ENCODE measurements at regions not wholly inside any gene's neighbourhood (a gene's known extent, or its start where the extent isn't known, plus 50 kb on each side); places are given as distances from the start of the nearest gene placed in this dataset.
"Not testable (repeated sequence)": the region's sequence is repeated elsewhere in the genome, so short reads cannot be mapped to it uniquely, and the experiment has no call there.

DNA sequence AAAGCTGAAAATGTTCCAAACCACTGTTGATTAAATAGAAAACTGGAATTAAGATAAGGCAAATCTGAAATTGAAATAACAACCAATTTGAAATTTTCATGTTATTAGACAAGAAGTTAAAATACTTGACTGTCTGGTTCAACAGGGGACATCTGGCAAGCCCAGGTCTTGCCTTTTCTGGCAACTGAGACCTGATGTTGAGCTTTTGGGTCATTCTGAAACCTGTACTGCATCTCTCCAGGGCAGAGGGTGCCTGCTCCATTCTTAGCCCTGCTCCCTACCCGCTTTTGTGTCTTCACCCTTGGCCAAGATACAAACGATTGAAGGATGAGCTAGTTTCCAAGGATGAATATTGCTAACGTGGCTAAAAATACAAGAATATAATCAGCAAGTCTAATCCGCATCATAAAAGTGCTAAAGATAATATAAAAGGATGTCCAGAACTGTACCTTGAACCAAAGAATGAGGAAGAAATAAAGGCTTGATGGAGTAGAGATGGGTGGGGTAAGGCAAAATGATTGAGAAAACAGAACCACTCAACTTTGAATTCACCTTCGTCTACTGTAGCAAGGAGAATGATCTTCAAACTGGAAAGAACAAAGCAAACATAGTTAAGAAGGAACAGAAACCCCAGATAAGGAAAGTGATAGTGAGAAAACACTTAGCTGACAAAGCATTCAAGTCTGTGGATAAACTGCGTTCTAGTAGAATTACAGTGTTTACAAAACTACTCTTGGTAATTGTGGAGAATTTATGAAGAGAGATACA is 109.8 kb upstream of the MAN1A1 start:
- no peak for DNase-seq

DNA sequence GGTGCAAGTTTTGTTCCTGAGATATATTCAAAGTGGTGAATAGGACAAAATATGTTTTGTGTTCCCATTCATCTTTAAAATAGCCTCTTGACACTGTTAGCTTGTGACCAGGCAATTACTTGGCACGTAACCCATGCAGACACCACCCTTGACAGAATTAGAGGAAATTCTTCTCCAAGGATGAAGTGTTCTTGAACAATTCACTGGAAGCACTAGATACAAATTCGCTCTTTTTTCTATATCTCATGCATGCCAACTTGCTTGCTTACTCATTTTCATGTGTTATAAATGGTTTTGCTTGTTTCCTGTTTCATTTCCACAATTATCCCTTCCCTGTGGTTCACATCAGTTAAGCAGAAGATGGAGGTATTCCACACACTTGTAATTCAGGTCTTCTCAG is 105.2 kb upstream of the MAN1A1 start:
- no peak for DNase-seq

DNA sequence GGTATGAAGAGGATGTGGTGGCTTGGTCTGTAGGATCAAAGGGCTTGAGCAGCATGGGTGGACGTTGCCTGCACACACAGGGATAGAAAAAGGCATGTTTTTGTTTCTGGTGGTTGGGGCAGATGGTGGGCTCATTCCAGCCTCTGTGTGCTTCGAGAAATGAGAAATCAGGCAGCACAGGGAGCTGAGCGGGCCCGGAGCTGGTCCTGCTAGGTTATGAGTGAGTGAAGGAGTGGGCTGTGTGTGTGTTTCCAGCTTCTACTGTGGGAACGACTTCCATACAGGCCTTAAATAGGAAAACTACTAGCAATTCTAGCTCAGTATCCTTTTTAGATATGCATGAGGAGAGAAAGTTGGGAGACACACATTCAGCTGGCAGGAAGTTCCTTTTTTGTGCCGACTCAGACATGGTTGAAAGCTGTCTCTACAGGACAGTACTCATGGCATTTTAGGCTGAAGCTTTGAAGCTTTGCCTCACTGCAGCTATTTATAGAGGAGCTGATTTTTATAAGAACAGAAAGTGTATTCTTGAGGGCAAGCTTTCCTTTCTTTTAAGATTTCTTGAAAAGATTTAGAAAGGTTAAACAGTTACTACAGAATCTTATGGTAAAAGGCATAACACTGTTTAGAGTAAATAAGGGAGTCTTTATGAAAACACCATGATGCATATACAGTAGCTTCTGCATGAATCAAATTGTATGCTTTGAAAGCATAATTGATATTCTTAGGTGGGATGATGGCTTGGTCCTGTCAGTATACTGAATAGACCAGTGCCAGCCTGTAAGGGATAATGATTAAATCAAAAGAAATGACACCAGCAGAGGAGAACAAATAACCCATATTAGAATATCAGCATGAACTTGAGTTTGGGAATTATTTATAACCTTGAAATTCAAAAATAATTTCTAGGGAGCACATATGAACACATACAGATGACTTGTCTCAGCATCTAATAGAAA is 104.0 kb upstream of the MAN1A1 start:
- DNase-seq = no peak

DNA sequence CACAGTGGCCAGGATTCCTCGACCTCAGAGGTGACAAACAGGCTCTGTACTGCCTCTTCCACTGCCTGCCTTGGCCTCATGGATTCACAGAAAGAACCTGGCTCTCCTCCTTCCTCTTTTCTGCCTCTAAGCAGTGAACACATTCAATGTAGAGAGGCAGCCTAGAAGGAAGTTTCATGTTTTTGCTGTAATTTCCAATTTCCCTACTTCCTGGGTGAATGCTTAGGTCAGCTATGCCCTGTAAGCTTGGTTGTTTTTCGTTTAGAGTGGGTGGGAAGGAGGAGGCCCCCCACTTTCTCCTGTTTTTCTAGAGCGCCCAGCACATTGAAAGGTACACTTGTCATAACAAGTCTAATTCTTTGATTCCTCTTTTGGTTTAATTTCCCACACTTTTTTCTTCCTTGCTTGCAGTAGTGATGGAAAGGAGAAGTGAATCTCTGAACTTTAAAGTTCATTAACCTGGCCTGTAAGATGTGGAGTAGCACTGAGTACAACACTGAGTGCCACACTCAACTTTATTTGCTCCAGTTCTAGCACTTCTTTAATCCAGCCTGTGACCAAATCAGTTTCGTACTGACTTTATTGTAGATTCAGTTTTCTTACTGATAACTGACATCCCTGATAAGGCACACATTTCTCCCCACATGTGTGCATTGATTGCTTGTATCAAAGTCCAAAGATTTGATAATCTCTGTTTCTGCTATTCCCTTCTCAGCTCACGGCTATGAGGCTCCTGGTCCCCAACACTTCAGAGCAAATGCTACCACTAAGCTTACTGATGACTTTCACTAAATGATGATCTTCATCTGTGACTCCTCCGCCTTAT is 100.0 kb upstream of the MAN1A1 start:
- DNase-seq = no peak

DNA sequence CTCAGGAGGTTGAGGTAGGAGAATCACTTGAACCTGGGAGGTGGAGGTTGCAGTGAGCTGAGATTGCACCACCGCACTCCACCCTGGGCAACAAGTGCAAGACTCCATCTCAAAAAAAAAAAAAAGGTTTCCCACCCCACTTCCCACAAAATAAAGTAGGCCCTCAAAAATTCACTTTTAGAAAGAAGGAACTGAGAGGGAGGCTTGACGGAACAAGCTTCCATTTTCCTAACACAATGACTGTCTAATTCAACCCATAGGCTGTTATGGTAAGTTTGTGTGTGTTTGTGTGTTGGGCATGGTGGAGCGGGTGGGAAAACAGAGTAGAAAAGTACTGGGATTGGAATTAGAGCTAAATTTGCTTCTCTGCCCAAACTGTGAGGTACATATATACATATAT is 98.4 kb upstream of the MAN1A1 start:
- DNase-seq = no peak

DNA sequence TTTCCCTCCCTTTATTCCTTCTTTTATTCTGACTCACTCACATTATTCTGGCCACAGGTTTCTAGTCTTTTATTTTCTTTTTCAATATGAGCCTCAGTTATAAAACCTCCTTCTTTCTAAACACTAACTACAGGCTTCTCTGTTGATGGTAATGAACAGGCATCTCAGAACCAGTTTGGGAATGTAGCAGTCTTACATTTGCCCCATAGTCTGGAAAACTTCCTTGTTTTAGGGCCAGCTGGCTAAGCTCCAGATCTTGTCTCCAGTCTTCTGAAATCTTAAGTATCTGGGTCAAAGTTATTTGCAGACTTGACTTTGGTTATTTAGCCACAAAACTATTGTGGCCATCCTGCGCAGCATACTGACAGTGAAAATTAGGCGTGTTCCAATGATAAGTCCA is 97.0 kb upstream of the MAN1A1 start:
- no peak for DNase-seq

DNA sequence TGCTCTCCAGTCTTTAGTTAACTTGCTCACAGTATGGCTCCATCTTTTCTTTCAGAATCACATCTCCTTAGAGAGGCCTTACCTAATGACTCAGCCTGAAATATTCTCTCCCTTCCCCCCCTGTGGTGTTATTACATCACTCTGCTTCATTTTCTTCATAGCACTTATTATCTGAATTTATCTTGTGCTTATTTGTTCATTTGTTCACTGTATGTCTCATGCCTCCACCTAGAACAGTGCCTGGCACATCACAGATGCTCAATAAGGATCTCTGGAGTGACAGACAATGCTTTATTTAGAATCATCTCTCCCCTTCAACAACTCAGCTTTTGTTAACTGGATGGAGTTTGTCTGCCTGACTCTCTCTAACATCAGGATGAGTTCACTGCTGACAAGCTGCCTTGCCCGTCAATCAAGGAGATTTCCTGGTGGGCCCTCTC is 96.6 kb upstream of the MAN1A1 start:
- no peak for DNase-seq

DNA sequence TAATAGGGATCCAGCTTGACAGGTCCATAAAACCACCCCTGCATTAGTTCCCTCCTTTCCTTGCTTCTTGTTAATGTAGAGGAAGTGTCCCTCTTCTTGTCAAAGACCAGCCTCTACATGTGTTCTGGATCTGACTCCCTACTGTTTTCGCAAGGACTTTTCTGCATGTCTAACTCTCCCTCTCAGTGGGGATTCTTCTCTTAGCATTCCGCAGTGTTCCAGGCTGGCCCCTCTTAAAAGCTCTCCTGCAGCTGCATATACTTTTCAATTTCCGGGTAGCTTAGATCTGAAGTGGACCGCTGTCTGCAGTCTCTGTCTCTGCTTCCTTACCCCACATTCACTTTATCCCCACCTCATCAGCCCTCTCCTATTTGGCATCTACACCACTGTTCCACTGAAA is 96.1 kb upstream of the MAN1A1 start:
- no peak for DNase-seq

DNA sequence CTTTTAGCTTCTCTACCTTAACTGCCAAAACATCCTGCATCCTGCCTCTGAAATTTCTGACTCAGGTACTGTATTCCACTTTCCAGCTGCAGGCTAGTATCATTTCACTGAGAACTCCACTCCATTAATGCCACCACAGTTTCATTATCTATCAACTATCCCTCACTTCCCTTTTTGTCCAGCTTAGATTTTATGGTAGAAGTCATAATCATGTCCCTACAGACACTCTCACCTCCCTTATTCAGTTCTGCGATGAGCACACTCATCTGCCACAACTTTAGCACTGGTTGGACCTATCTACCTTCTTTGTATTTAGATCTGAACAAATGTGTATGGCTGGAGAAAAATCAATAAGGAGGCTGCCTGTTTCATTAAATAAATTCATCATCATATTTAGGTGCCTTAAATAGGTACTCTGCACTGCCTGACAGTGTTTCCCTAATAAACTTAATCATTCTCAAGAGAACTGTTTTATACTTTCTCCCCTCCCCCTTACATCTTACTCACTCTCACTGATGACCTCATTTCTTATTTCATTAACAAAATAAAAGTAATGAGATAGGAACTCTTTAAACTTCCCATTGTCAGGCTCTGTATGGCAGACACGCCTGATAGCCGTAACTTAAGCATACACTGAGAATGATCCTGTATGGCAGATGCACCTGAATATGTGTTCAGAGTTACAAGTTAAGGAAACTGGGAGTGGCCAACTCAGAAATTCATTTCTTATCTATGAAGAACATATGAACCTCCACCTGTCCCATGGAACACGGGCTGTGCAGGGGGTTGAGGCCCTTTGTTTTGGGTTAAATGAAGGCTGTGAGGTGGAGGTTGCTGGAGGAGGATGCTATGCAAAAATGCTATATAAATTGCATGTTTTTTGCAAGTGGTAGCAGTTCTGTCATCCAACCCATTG is 95.3 kb upstream of the MAN1A1 start:
- no peak for DNase-seq

DNA sequence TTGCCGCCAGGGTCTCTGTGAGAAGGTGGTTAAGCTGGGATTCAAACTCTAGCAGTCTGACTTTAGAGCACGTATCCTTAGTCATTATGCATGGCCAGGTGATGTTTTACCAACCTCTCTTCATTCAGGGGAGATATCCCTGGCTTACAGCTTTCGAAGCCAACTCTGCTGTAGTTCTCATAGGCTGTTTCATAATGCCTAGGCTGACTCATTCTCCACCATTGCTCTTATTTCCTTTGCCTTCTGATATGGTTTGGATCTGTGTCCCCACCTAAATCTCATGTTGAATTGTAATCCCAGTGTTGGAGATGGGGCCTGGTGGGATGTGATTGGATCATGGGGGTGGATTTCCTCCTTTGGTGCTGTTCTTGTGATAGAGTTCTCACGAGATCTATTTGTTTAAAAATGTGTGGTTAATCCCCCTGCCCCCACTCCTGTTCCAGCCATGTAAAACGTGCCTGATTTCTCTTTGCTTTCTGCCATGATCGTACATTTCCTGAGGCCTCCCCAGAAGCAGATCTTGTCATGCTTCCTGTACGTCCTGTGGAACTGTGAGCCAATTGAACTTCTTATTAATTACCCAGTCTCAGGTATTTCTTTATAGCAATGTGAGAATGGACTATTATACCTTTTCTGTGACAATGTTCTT is 94.6 kb upstream of the MAN1A1 start:
- no peak for DNase-seq

DNA sequence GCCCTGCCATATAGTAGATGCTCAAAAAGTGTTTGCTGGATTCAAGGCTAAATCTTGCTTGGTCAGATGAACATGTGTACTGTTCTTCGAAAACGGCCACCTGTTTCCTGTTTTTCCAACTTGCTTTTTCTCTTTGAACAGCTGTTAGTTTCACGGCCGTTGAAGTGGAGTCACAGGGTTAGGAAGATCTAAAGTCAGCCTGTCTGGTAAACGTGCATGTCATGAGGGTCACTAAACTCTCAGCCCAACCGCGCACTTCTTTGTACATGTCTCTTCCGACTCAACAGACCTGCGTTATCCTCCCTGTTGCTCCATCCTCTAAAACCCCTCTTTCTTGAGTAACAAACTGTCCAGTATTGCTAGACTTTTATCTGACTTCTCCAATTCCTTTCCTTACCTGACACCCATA is 93.2 kb upstream of the MAN1A1 start:
- no peak for DNase-seq

DNA sequence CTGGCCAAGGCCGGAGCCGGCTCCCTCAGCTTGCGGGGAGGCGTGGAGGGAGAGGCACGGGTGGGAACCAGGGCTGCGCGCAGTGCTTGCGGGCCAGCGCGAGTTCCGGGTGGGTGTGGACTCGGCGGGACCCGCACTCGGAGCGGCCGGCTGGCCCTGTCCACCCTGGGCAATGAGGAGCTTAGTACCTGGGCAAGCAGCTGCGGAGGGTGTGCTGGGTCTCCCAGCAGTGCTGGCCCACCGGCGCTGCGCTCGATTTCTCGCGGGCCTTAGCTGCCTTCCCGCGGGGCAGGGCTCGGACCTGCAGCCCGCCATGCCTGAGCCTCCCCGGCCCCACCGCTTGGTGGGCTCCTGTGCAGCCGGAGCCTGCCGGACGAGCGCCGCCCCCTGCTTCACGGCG is 91.4 kb upstream of the MAN1A1 start:
- DNase-seq = no peak

DNA sequence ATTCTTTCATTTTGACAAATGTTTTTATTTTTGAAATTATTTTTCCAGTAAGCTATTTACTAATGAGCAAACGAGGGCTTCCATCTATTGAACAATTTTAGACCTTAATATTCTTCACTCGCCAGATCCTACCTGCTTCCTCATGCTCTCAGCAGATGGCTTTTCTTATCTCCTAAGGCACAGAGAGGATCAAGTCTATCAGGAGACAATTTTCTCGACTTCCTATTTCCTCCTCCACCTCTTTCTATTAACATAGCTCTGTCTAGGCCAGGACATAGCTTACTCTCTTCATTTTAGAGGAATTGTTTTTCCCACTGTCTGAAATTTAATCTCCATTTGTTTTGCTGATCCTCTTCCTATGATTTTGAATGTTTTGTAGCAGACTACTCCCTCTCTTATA is 87.0 kb upstream of the MAN1A1 start:
- DNase-seq = no peak

DNA sequence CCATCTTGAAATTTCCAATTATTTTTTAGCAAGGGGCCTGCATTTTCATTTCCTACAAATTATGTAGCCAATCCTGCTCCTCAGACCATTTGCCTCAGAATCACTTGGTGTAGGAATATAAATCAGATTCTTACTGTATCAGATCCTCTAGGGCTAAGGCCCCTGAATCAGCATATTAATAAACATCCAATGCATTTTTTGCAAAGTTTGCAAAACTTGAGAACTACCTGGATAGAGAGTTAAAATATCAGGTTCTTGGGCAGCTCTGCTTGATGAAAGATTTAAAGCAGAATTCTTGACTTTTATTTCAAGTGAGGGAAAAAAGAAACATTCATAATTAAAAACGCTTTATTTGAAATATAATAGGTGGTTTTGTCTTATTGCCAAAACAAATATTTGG is 82.2 kb upstream of the MAN1A1 start:
- DNase-seq = no peak

DNA sequence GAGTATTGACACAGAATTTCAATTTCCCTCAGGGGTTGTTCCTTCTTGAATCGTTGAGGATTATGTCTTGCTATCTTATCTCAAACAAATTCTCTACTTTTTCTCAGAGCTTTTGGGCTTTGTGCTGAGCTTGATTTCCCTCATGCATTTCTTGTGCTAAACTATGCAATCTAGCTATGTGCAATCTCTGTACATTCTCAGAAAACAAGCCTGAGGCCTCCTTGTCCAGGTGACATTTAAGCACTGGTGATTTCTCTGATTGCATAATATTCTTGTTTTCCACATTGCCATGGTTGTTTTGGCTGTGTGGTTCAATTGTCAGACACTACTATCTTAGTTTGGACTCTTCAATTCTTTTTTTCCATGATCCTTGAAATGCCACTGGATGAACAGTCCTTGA is 81.2 kb upstream of the MAN1A1 start:
- DNase-seq = no peak

DNA sequence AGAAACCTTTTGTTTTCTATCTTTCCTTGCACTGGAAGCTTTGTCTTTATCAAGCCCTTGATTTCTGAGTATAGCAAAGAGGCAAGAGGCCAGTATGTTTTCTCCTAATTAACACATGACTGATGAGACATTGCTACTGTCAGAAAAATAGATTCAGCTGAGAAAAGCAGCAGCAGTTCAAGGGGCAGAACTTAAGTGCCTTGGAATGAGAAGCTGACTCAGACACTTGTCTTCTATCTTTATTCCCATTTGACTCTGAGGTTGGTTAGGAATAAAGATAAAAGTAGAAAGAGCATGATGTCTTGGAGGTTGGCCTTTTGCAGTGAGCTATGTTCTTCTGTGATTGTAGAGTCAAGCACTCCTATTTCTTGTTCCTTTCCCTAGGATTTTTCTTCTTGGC is 79.1 kb upstream of the MAN1A1 start:
- no peak for DNase-seq

DNA sequence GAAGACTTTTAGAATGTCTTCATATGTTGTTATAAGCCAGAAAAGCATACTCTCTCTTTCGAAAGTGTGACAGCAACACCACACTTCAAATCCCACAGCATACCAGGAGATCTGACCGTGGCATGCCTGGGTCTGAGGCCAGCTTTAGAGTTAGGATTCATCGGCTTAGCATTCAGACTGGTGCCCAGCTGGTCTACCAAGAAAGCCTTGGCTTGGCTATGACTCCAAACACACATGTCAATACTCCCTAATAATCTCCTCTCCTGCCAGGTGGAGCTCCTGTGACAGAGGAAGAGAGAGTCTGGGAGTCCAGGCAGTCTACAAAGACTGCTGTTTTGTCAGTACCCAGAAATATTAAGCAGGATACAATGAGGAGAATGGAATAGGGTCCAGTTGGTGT is 77.1 kb upstream of the MAN1A1 start:
- no peak for DNase-seq

DNA sequence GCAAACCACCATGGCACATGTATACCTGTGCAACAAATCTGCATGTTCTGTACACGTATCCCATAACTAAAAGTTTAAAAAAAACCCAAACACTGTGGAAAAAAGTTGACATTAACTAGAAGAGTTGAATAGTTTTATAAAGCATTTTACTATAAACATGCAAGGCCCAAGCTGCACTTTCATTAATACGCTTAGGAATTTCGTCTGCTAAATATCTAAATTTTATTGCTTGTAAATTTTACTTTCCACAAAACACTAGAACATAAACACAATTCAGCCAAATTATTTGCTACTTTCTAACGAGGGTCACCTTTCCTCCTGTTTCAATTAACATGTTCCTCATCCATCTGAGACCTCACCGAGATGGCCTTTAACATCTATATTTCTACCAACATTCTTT is 74.4 kb upstream of the MAN1A1 start:
- DNase-seq = no peak

DNA sequence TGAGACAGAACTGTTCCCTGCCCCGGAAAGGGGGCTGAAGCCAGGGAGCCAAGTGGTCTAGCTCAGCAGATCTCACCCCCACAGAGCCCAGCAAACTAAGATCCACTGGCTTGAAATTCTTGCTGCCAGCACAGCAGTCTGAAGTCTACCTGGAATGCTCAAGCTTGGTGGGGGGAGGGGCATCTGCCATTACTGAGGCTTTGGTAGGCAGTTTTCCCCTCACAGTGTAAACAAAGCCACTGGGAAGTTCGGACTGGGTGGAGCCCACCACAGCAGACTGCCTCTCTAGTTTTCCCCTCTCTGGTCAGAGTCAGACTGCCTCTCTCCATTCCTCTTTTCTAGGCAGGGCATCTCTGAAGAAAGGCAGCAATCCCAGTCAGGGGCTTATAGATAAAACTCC is 68.5 kb upstream of the MAN1A1 start:
- DNase-seq = not testable (repeated sequence)

DNA sequence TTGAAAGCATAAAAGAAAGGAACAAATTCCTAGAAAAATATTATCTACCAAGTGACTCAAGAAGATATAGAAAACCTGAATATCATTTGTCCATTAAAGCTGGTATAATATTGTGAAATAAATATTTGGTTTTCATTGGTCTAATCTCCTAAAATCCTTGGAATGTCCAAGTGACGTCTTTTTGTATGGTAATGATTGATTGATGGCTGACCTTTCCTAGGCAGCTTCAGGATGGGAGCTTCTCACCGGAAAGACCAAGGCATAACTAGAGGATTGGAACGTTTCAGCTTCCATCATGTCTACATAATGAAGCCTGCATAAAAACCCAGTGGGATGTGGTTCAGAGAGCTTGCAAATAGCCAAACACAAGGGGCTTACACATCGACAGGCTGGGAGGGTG is 57.6 kb upstream of the MAN1A1 start:
- no peak for DNase-seq

DNA sequence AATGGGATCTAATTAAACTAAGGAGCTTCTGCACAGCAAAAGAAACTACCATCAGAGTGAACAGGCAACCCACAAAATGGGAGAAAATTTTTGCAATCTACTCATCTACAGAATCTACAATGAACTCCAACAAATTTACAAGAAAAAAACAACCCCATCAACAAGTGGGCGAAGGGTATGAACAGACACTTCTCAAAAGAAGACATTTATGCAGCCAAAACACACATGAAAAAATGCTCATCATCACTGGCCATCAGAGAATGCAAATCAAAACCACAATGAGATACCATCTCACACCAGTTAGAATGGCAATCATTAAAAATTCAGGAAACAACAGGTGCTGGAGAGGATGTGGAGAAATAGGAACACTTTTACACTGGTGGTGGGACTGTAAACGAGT is 55.6 kb upstream of the MAN1A1 start:
- not testable (repeated sequence) for DNase-seq
